H7 (cell line): ENCODE measurements at regions not wholly inside any gene's neighbourhood (a gene's known extent, or its start where the extent isn't known, plus 50 kb on each side); places are given as distances from the start of the nearest gene placed in this dataset.
"Not testable (repeated sequence)": the region's sequence is repeated elsewhere in the genome, so short reads cannot be mapped to it uniquely, and the experiment has no call there.

Experiments
- DNase-seq: peaks from one replicate; pipeline ENCODE4 v3.0.0; 2012
- H3K27me3 ChIP-seq: 2 replicates; pipeline ENCODE4 v1.6.0; 2011; ENCODE audit warnings: mild to moderate bottlenecking, low read length; ENCODE audit not compliant: control insufficient read depth, insufficient read depth
- H3K36me3 ChIP-seq: replicated peaks from 2 replicates; pipeline ENCODE4 v1.5.1; 2011; ENCODE audit warnings: low read length; ENCODE audit not compliant: control insufficient read depth, insufficient read depth
- H3K4me3 ChIP-seq: 2 replicates; pipeline ENCODE4 v1.5.1; 2011; ENCODE audit warnings: low read depth, mild to moderate bottlenecking, control low read depth, low read length, moderate library complexity; ENCODE audit not compliant: insufficient read depth

DNA sequence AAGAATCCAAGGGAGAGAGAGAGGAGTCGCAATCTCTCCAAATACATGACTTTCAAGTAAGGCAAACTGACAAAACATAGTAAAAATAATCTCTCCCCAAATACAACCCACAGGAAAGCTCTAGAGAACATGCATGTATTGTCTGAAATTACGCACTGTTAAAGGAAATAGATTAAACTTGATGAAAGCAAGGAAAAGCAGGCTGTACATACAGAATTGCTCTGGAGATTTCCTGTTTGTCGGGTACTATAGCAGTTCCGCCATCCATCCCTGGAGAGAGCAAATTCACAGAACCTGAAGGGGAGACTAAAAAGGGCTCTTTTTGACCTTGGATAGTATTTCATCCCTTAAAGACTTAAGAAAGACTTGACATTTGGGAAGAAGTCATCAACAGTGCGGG lies 170.2 kb upstream of the BET1 start:
- Histone ChIP-seq H3K27me3 (no peaks in the 10 kb centered on the region), H3K4me3 (no peak overlapping the region), H3K36me3 (no peaks in the 10 kb centered on the region)
- DNase-seq = no peak

DNA sequence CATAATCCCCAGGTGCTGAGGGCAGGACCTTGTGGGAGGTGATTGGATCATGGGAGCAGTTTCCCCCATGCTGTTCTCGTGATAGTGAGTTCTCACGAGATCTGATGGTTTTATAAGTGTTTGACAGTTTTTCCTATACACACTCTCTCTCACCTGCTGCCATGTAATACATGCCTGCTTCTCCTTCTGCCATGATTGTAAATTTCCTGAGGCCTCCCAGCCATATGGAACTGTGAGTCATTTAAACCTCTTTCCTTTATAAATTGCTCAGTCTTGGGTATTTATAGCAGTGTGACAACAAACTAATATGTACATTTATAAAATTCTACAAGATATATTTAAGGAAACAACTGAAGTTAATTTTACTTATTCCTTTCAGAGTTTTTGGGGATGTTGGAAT lies 170.8 kb upstream of the BET1 start:
- DNase-seq = no peak
- Histone ChIP-seq H3K4me3 (no peak overlapping the region), H3K36me3 (no peaks in the 10 kb centered on the region), H3K27me3 (no peaks in the 10 kb centered on the region)

DNA sequence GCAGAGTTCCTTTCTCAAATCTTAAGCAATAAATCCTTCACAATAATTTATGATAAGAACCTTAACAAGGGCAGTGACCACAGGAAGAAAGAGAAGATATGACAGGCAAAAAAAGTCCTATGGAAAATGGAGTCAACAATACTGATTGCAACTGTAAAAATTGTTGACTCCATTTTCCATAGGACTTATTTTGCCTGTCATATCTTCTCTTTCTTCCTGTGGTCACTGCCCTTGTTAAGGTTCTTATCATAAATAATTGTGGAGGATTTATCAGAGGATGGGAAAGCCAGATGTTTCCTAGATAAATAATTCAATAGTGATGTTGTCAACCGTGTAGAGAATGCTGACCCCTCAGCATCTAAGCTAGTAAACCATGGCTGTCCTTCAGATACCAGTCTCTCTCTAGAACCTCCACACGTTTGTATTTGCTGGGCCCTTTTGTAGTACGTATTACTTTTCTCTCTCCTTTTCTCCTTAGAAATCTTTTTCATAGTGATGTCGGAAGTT lies 172.6 kb upstream of the BET1 start:
- no peak for DNase-seq
- H3K36me3 ChIP-seq = no peaks in the 10 kb centered on the region
- H3K27me3 ChIP-seq = no peaks in the 10 kb centered on the region
- no peak overlapping the region for H3K4me3 ChIP-seq

DNA sequence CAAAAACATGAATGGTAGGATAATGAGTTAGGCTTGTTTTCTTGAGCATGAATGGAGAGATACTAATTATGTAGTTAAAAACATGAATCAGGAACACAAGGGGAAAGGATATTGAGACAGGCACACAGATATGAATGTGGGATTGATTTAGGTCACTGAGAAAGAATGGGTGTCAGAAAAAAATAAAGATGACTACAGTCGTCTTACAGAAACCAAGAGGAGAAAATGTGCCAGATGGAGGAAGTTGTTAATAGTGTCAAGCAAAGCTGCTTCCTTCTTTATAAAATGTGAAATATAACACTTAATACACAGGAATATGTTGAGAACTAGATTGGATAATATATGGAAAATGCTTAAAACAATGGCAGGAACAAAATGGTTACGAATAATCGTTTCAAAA lies 173.3 kb upstream of the BET1 start:
- no peak for DNase-seq
- Histone ChIP-seq H3K27me3 (no peaks in the 10 kb centered on the region), H3K4me3 (no peak overlapping the region), H3K36me3 (no peaks in the 10 kb centered on the region)

DNA sequence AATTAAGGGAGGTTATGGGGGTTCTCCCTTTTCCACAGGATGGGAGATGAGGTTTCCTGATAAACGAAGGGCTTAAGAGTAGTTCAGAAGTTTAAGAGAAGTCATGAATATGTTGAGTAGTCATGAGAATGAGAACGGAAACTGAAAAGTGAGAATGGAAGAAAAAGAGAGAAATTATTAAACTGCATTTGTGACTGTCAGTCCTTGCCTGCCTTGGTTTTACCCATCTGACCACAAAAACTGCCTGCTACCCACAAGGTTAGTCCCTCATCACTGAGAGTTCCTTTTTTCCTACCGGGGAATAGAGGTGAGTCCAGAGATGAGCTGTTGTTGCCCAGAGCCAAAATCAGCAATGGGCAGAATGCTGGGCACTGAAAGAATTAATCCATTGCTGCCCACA lies 174.1 kb upstream of the BET1 start:
- DNase-seq = no peak
- Histone ChIP-seq H3K4me3 (no peak overlapping the region), H3K27me3 (no peaks in the 10 kb centered on the region), H3K36me3 (no peaks in the 10 kb centered on the region)

DNA sequence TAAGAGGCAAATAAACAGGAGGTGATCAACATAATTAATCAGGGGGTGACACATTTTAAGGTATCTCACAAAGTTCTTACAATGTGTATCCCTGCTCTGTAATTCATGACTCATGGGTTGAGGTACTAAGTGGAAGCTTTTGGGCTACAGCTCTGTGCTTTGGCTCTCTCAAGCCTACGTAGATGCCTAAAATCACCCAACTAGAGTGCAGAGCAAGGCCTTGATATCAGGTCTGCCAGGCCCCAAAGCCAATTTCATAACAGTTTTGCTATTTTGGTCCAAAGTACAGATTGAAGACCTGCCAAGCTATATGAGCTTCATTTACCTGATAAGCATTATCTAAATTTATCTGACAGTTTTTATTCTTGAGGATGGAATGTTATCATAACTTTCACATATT lies 175.3 kb upstream of the BET1 start:
- Histone ChIP-seq H3K4me3 (no peak overlapping the region), H3K36me3 (no peaks in the 10 kb centered on the region), H3K27me3 (no peaks in the 10 kb centered on the region)
- DNase-seq = no peak

DNA sequence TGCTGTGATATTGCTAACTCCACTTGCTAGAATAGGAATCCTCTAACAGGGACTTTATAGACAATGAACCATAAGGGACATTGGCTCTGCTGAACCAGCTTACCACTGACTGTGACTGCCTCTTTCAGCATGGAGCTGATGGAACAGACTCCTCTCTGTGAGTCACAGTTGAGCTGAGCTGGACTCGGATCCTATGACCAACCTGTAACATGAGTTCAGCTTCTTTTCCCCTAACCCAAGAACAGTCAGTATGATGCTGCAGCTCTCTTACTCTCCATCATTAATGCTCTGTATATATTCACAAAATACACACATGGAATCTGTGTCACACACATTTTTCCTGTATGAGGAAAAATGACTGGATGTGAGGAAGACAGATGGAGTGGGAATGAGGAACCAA lies 177.9 kb upstream of the BET1 start:
- Histone ChIP-seq H3K36me3 (no peaks in the 10 kb centered on the region), H3K4me3 (no peak overlapping the region), H3K27me3 (no peaks in the 10 kb centered on the region)
- no peak for DNase-seq

DNA sequence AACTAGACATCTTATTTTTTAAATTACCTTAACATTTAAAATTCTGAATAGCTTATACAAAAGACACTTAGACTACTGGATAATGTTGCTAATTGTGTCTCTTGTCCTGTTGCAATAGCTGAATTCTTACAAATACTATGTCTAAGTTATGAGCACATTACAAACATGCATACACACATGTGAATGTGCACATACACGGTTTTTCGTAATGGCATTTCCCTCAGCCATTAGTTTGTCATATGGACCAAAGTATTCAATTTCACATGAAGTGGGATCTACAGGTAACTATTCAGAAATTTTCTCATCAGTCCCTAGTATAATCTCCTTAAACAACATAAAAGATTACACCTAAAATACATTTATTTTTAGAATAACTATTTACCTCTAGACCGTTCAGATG lies 178.6 kb upstream of the BET1 start:
- no peaks in the 10 kb centered on the region for H3K27me3 ChIP-seq

DNA sequence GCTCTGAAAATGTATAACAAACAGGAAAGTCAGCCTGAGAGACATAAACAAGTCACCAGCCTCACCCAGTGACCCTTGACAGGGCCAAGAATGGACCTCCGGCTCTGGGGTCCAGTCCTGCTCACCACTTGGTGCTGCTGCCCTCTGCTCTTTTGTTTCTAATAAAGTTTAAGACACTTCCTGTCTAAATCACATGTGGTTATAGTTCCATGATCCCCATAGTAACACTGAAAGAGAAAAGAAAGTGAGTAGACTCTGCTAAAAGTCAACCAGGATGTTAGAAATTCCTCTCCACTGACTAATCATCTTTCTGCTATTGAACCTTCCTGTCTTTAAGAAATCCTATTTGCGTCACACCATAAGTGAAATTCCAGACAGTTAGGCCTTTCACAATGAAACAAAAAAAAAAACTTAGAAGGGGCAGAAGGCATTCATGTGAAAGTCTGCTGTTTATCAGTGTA lies 179.2 kb upstream of the BET1 start:
- DNase-seq = no peak
- Histone ChIP-seq H3K4me3 (no peak overlapping the region), H3K36me3 (no peaks in the 10 kb centered on the region), H3K27me3 (no peaks in the 10 kb centered on the region)

More for the DNA sequence above, 178.6 kb upstream of the BET1 start:
- no peaks in the 10 kb centered on the region for H3K36me3 ChIP-seq
- H3K4me3 ChIP-seq = no peak overlapping the region
- DNase-seq = no peak

DNA sequence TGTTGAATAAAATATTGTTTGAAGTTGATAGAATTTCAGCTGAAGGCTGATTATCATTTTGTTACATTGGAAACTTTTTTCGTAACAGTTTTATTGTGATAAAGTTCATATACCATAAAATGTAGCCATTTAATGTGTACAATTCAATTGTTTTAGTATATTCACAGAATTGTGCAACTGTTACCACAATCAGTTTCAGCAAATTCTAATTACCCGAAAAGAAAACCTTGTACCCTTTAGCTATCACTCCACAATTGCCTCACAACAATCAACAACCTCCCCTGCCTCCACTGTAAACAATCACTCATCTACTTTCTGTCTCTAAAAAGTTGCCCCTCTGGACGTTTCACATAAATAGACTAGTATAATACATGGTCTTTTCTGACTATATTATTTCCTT lies 179.7 kb upstream of the BET1 start:
- Histone ChIP-seq H3K36me3 (no peaks in the 10 kb centered on the region), H3K27me3 (no peaks in the 10 kb centered on the region), H3K4me3 (no peak overlapping the region)
- no peak for DNase-seq

DNA sequence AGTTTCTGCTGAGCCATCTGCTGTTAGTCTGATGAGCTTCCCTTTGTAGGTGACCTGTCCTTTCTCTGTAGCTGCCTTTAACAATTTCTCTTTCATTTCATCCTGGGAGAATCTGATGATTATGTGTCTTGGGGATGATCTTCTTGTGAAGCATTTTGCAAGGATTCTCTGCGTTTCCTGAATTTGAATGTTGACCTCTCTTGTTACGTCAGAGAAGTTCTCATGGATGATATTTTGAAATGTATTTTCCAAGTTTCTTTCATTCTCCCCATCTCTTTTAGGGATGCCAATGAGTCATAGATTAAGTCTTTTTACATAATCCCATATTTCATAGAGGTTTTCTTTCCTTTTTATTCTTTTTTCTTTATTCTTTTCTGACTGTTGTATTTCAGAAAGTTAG lies 184.2 kb upstream of the BET1 start:
- Histone ChIP-seq H3K27me3 (no peaks in the 10 kb centered on the region), H3K36me3 (no peaks in the 10 kb centered on the region), H3K4me3 (no peak overlapping the region)
- DNase-seq = no peak

DNA sequence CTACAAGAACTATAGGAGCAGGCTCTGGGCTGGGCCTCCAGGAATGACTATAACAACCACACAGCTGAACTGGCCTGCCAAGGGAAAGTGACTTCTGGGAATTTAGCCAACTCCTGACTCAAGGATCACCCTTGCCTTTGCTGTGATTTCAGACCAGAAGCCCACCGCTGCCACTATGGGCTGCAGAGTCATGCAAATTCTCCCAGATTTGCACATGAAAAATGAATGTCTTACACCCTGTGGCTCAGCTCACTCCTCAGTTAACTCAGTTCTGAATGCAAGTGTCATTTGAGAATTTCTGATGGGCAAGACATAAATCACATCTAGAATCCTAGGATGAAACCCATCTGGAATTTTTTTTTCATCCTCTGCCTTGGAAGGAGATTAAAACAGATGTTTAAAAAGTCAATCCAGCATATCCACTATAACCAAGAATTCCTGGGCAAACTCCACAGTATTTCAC lies 186.5 kb upstream of the BET1 start:
- Histone ChIP-seq H3K27me3 (no peaks in the 10 kb centered on the region), H3K4me3 (no peak overlapping the region), H3K36me3 (no peaks in the 10 kb centered on the region)
- DNase-seq = no peak

DNA sequence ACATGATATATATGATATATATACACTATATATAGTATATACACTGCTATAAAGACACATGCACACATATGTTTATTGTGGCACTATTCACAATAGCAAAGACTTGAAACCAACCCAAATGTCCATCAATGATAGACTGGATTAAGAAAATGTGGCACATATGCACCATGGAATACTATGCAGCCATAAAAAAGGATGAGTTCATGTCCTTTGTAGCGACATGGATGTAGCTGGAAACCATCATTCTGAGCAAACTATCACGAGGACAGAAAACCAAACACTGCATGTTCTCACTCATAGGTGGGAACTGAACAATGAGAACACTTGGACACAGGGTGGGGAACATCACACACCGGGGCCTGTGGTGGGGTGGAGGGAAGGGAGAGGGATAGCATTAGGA lies 190.3 kb upstream of the BET1 start:
- H3K4me3 ChIP-seq, H3K36me3 ChIP-seq, H3K27me3 ChIP-seq, DNase-seq: not testable (repeated sequence)

DNA sequence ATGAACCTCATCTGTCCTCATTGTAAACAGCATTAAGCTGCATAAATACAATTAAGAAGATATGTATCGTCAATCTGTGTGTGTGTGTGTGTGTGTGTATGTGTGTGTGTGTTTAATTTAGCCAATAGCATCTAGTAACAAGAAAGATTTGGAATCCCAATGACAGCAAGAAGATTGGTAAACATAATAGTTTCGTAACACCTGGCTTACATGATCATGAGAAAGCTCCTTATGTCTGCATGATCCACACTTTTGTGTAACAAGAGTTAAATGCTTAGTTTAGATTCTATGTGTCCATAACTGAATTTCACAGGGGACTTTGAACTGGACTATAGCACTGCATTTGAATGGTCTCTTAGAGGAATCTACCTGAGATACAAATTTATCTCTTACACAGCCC lies 191.0 kb upstream of the BET1 start:
- Histone ChIP-seq H3K4me3 (no peak overlapping the region), H3K27me3 (no peaks in the 10 kb centered on the region), H3K36me3 (no peaks in the 10 kb centered on the region)
- no peak for DNase-seq

DNA sequence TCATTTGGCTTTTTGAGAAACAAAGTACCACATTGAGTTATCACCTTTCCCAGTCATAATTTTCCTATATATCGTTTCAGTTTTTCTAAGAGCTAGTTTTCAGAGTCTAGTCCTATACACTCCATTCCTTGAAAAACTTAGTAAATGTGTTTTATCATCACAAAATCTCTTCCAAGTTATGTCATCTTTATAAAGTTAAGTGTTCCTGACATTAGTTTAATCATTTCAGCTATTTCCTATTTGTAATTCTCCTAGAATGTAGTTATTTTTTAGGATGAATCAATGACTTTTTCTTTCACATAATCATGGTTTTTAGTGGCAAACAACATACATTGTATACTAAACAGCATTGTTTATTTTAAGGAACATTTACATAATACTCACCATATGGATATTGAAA lies 191.7 kb upstream of the BET1 start:
- Histone ChIP-seq H3K36me3 (no peaks in the 10 kb centered on the region), H3K27me3 (no peaks in the 10 kb centered on the region), H3K4me3 (no peak overlapping the region)
- no peak for DNase-seq

DNA sequence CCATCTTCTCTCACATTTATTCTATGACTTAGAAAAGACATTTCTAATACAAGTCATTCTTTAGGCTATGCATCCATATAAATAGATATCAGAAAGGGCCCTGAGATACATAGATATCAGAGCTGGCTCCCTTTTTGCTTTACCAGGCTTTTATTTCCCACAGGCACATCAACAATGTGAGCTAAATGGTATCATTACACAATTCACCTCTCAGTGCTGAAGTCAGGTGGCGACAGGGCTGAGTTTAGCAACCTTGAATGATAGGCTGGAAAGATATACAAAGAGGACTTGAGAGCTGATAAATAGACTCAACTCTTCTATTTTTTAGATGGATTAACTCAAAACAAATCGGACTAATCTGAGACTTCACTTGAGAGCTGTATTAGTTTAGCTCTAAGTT lies 189.2 kb upstream of the COL1A2 start:
- H3K4me3 ChIP-seq = no peak overlapping the region
- H3K27me3 ChIP-seq = no peaks in the 10 kb centered on the region
- no peak for DNase-seq
- no peaks in the 10 kb centered on the region for H3K36me3 ChIP-seq
